Psoas muscle (tissue), 7 donors: ENCODE measurements at regions not wholly inside any gene's neighbourhood (a gene's known extent, or its start where the extent isn't known, plus 50 kb on each side); places are given as distances from the start of the nearest gene placed in this dataset.

Experiments used
- ATAC-seq, 4 donors: fragments of 200-7000 bp; cut with Tn5 transposase; one replicate each; pipeline ENCODE4 v1.9.1; 2020; ENCODE audit warnings: moderate library complexity in 3 of 4, mild to moderate bottlenecking in 2 of 4
- DNase-seq, 2 donors: peaks; one replicate each; pipeline ENCODE4 v3.0.0-alpha.2; 2020
- H3K27ac ChIP-seq: fragments of 200-600 bp; one replicate; pipeline ENCODE4 v1.8.0; 2022
- H3K27me3 ChIP-seq, 3 donors: fragments of 200-600 bp in 1 of 3; one replicate each; pipeline versions ENCODE4 v1.6.1 to v1.8.0; 2013 to 2022; ENCODE audit warnings: low read length in 2 of 3, mild to moderate bottlenecking in 2 of 3, moderate library complexity in 1 of 3; ENCODE audit not compliant: insufficient read depth in 3 of 3
- H3K36me3 ChIP-seq, 2 donors: fragments of 200-600 bp in 1 of 2; one replicate each; pipeline versions ENCODE4 v1.6.1 to v1.8.0; 2013 to 2022; ENCODE audit warnings: low read depth in 1 of 2, mild to moderate bottlenecking in 1 of 2, moderate library complexity in 1 of 2; ENCODE audit not compliant: insufficient read depth in 1 of 2
- H3K4me1 ChIP-seq: fragments of 200-600 bp; one replicate; pipeline ENCODE4 v1.8.0; 2022
- H3K4me3 ChIP-seq: fragments of 200-600 bp; one replicate; pipeline ENCODE4 v1.8.0; 2022; ENCODE audit warnings: mild to moderate bottlenecking
- H3K9me3 ChIP-seq: fragments of 200-600 bp; one replicate; pipeline ENCODE4 v1.8.0; 2022
- CTCF ChIP-seq: fragments of 200-600 bp; IDR thresholded peaks from one replicate; pipeline ENCODE4 v1.8.0; 2022; ENCODE audit warnings: antibody characterized with exemption
- WGBS, 3 donors: extraction: QIAGEN DNeasy Blood & Tissue Kit; methylation state at CpG; one replicate each; pipeline versions ENCODE4 v1.1.6 to v1.1.7; 2013; 5-methylcytosine and 5-hydroxymethylcytosine counted together
- intact Hi-C, 2 donors: fragments of 100-400 bp; cut with DNase I; formaldehyde crosslinking; loops; one replicate each; pipeline versions ENCODE4 v1.11.0 to v1.14.2; 2022
- donor health status: healthy with polysubstance abuse.
- donor health status: DM: no; HTN: no; CAD: no; lungs with moderate emphysema.
- donor health status: Bipolar disorder and iron deficiency.
- donor health status: healthy.
- donor health status: DM: yes; HTN: yes; CAD: no.
- donor health status: DM: no; HTN: no; CAD: no.
- donor health status: DM: yes; HTN: yes; CAD: no.

DNA sequence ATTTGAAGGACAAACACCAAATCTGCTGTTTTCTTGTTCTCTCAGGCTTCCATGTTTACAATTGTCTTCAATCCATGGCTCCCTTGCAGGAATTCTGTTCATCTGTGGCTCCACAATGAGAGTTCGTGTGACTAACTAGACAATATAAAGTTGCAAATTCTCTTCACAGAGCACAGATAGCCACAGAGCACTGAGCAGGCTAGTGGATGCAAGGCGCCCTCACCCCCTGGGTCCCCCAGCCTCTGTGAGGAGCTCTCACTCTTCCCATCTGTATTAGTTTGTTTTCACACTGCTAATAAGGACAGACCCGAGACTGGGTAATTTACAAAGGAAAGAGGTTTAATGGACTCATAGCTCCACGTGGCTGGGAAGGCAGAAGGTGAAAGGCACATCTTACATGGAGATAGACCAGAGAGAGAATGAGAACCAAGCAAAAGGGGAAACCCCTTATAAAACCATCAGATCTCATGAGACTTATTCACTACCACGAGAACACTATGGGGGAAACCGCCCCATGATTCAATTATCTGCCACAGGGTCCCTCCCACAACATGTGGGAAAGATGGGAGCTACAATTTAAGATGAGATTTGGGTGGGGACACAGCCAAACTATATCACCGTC, 82.5 kb upstream of the STX18 start:
- Histone ChIP-seq H3K9me3 (no peaks in the 10 kb centered on the region), H3K4me1 (no peaks in the 10 kb centered on the region), H3K36me3 (no peaks in the 10 kb centered on the region), H3K4me3 (no peak overlapping the region), H3K27me3 (no peaks in the 10 kb centered on the region), H3K27ac (no peak overlapping the region)
- DNase-seq: no peak
- ATAC-seq: no peak
- WGBS, 3 donors: 70 to 76% (median 73%) methylated on average over 7 of the region's 7 CpGs
- intact Hi-C loops: no loop called here
- TF ChIP-seq CTCF: no peak

DNA sequence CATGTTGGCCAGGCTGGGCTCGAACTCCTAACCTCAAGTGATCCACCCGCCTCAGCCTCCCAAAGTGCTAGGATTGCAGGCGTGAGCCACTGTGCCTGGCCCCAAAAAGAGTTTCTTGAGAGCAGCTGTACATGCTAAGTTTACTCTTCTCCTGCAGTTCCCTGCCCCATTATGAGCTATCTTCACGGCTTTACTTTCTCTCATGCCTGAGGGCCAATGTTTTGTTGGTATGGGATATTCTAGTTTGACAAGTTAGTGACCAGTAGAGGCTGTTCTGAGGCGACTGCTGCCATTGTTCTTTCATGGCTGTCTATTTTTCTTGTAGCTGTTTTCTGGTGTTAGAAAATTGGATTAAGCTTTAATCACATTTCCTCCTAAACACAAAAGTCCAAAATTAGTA, 78.0 kb upstream of the STX18 start:
- H3K4me3 ChIP-seq: no peak overlapping the region
- no peaks in the 10 kb centered on the region for H3K27me3 ChIP-seq
- H3K36me3 ChIP-seq: no peaks in the 10 kb centered on the region
- 89 to 94% (median 94%) methylated on average over 5 of the region's 5 CpGs for WGBS, 3 donors
- no peaks in the 10 kb centered on the region for H3K4me1 ChIP-seq
- no peak for TF ChIP-seq CTCF
- DNase-seq (no peak), ATAC-seq (no peak)
- no peak overlapping the region for H3K27ac ChIP-seq
- H3K9me3 ChIP-seq: no peaks in the 10 kb centered on the region
- intact Hi-C loops: no loop called here

- WGBS, 3 donors: 29 to 50% (median 46%) methylated on average over 1 of the region's 1 CpG
Observed at GRCh38 chr4:4618847-4619246, 77.0 kb upstream of the STX18 start.

GRCh38 chr4:4614925-4615678, 73.3 kb upstream of the STX18 start:
- no peak overlapping the region for H3K27ac ChIP-seq
- 58 to 60% (median 58%) methylated on average over 8 of the region's 8 CpGs for WGBS, 3 donors
- ATAC-seq: no peak
- no peaks in the 10 kb centered on the region for H3K4me1 ChIP-seq
- H3K36me3 ChIP-seq: no peaks in the 10 kb centered on the region
- no peaks in the 10 kb centered on the region for H3K9me3 ChIP-seq
- no peak for TF ChIP-seq CTCF
- H3K4me3 ChIP-seq: no peak overlapping the region
- no peak for DNase-seq
- intact Hi-C loops: no loop called here
- no peaks in the 10 kb centered on the region for H3K27me3 ChIP-seq

More at GRCh38 chr4:4618847-4619246, 77.0 kb upstream of the STX18 start:
- H3K36me3 ChIP-seq: no peaks in the 10 kb centered on the region
- no peak for DNase-seq
- H3K9me3 ChIP-seq: no peaks in the 10 kb centered on the region
- ATAC-seq: no peak
- TF ChIP-seq CTCF: no peak
- no peaks in the 10 kb centered on the region for H3K27me3 ChIP-seq
- intact Hi-C loops: no loop called here
- no peak overlapping the region for H3K27ac ChIP-seq
- H3K4me1 ChIP-seq: no peaks in the 10 kb centered on the region
- no peak overlapping the region for H3K4me3 ChIP-seq
